Glutamatergic neuron (in vitro differentiated cells): ENCODE measurements at regions not wholly inside any gene's neighbourhood (a gene's known extent, or its start where the extent isn't known, plus 50 kb on each side); places are given as distances from the start of the nearest gene placed in this dataset.

Experiments
- DNase-seq: peaks from one replicate; pipeline ENCODE4 v3.0.0; 2022
- H3K27ac Mint-ChIP-seq: one replicate; pipeline ENCODE4 v1.8.0; 2020; ENCODE audit warnings: mild to moderate bottlenecking, mixed read lengths, inconsistent platforms; ENCODE audit not compliant: unreplicated experiment
- H3K27me3 Mint-ChIP-seq: one replicate; pipeline ENCODE4 v1.8.0; 2020; ENCODE audit warnings: mild to moderate bottlenecking, moderate library complexity, mixed read lengths, inconsistent platforms; ENCODE audit not compliant: unreplicated experiment
- H3K36me3 Mint-ChIP-seq: one replicate; pipeline ENCODE4 v1.8.0; 2020; ENCODE audit warnings: mild to moderate bottlenecking, mixed read lengths, inconsistent platforms; ENCODE audit not compliant: unreplicated experiment
- H3K4me1 Mint-ChIP-seq: one replicate; pipeline ENCODE4 v1.8.0; 2020; ENCODE audit warnings: mild to moderate bottlenecking, low read depth, mixed read lengths, inconsistent platforms; ENCODE audit not compliant: unreplicated experiment
- H3K4me3 Mint-ChIP-seq: one replicate; pipeline ENCODE4 v1.8.0; 2020; ENCODE audit warnings: mild to moderate bottlenecking, mixed read lengths, inconsistent platforms; ENCODE audit not compliant: unreplicated experiment
- H3K9me3 Mint-ChIP-seq: one replicate; pipeline ENCODE4 v1.8.0; 2020; ENCODE audit warnings: mild to moderate bottlenecking, moderate library complexity, mixed read lengths, inconsistent platforms; ENCODE audit not compliant: unreplicated experiment
- CTCF ChIP-seq: fragments of 200-600 bp; sonication (generic); IDR thresholded peaks from one replicate; pipeline ENCODE4 v1.5.0; 2021; ENCODE audit not compliant: partially characterized antibody, unreplicated experiment

- Mint-ChIP-seq H3K4me3 (no peak overlapping the region), H3K36me3 (no peaks in the 10 kb centered on the region), H3K27me3 (peaks cover 5% of the 10 kb centered on the region), H3K27ac (no peak overlapping the region), H3K9me3 (no peaks in the 10 kb centered on the region), H3K4me1 (no peaks in the 10 kb centered on the region)
- TF ChIP-seq CTCF = no peak
- DNase-seq = no peak
These were observed 211.2 kb downstream of the COX18 start for GRCh38 chr4:72858328-72858727.

- no peak overlapping the region for H3K4me3 Mint-ChIP-seq
- H3K9me3 Mint-ChIP-seq = no peaks in the 10 kb centered on the region
- no peak for TF ChIP-seq CTCF
- H3K27ac Mint-ChIP-seq = no peak overlapping the region
- peaks cover 7% of the 10 kb centered on the region for H3K27me3 Mint-ChIP-seq
- H3K36me3 Mint-ChIP-seq = no peaks in the 10 kb centered on the region
- no peaks in the 10 kb centered on the region for H3K4me1 Mint-ChIP-seq
- DNase-seq = no peak
These were observed 211.7 kb downstream of the COX18 start for GRCh38 chr4:72857787-72858186.

- no peak overlapping the region for H3K27ac Mint-ChIP-seq
- DNase-seq = no peak
- no peaks in the 10 kb centered on the region for H3K9me3 Mint-ChIP-seq
- no peak for TF ChIP-seq CTCF
- no peaks in the 10 kb centered on the region for H3K36me3 Mint-ChIP-seq
- H3K4me1 Mint-ChIP-seq = no peaks in the 10 kb centered on the region
- H3K27me3 Mint-ChIP-seq = peaks cover 7% of the 10 kb centered on the region
- H3K4me3 Mint-ChIP-seq = no peak overlapping the region
These were observed 212.3 kb downstream of the COX18 start for GRCh38 chr4:72857216-72857615.

- Mint-ChIP-seq H3K9me3 (no peaks in the 10 kb centered on the region), H3K4me1 (peaks cover 3% of the 10 kb centered on the region), H3K27me3 (peaks cover 2% of the 10 kb centered on the region), H3K27ac (no peak overlapping the region), H3K36me3 (no peaks in the 10 kb centered on the region), H3K4me3 (no peak overlapping the region)
- peak; percentile 24 for DNase-seq
- TF ChIP-seq CTCF = no peak
These were observed 223.0 kb downstream of the COX18 start for GRCh38 chr4:72846280-72847111.

- H3K9me3 Mint-ChIP-seq = no peaks in the 10 kb centered on the region
- H3K27ac Mint-ChIP-seq = no peak overlapping the region
- no peaks in the 10 kb centered on the region for H3K36me3 Mint-ChIP-seq
- no peaks in the 10 kb centered on the region for H3K27me3 Mint-ChIP-seq
- DNase-seq = no peak
- no peak for TF ChIP-seq CTCF
- H3K4me1 Mint-ChIP-seq = peaks cover 3% of the 10 kb centered on the region
- no peak overlapping the region for H3K4me3 Mint-ChIP-seq
These were observed 226.1 kb downstream of the COX18 start for GRCh38 chr4:72843466-72843865.
